ENCODE measurements at regions not wholly inside any gene's neighbourhood (a gene's known extent, or its start where the extent isn't known, plus 50 kb on each side); places are given as distances from the start of the nearest gene placed in this dataset.

DNA sequence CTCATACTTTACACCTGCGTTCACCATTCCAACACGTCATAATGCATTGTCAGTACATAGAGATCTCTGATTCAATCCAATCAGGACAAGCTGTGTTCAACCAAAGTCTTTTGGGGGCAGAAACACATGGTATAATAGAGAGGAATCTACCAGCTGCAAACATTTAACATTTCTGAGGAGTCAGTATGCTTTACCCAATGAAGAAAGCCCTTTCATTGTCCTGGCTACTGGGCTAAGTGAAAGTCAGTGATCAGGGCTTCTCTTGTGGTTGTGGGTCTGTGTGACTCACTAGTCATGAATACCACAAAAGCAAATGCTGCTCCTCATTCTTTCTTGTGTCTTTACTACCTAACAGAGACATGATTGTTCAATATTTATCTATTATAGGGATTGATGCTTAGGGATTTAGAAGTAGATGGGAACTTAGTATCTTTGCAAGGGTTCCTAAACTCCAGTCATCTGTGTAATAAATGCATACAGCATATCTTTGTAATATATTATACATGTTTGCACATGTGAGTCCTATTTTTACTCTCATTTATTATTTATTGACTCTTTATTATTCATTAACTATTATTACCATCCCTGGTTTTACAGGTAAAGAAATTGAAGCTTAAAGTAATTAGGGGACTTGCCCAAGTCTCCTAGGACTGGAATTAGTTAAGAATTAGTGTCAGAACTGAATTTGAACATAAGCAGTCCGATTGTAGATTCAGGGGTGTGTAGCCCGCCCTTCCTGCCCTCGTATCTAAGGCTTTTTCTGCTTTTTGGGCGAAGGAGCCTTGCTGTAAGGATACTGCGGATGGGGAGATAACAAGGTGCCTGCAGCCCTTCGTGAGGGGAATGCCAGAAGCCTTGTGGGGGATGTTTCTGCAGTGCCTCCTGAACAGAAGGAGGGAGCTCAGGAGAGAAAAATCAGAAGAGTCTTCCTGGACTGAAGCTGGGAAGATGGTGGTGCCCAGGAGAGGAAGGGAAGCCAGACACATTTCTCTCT is 353.1 kb upstream of the BOD1L1 start:
- TF ChIP-seq POLR2A (IDR thresholded peaks at IDR 0.05; ENCODE audit: low read depth), result no peak
- TF ChIP-seq CTCF (IDR thresholded peaks at IDR 0.05), result no peak

Data from esophagus muscularis mucosa (tissue), 3 donors.